Mesodermal cell (in vitro differentiated cells): ENCODE measurements at regions not wholly inside any gene's neighbourhood (a gene's known extent, or its start where the extent isn't known, plus 50 kb on each side); places are given as distances from the start of the nearest gene placed in this dataset.

ENCODE experiments used
- H3K27ac ChIP-seq: 2 replicates; pipeline ENCODE4 v1.7.0; 2013; ENCODE audit warnings: mild to moderate bottlenecking, low read depth, low read length, moderate library complexity; ENCODE audit not compliant: severe bottlenecking
- H3K36me3 ChIP-seq: 2 replicates; pipeline ENCODE4 v1.7.1; 2013; ENCODE audit warnings: mild to moderate bottlenecking, low read length, moderate library complexity; ENCODE audit not compliant: control insufficient read depth, insufficient read depth
- H3K4me1 ChIP-seq: one replicate; pipeline ENCODE4 v1.7.1; 2013; ENCODE audit warnings: mild to moderate bottlenecking, low read length; ENCODE audit not compliant: insufficient read depth, control insufficient read depth, poor library complexity, severe bottlenecking
- H3K4me3 ChIP-seq: 2 replicates; pipeline ENCODE4 v1.7.0; 2013; ENCODE audit warnings: low read length, control low read depth, mild to moderate bottlenecking; ENCODE audit not compliant: insufficient read depth, poor library complexity, severe bottlenecking; ENCODE audit errors: extremely low read depth
- H3K9me3 ChIP-seq: 2 replicates; pipeline ENCODE4 v1.7.1; 2013; ENCODE audit warnings: mild to moderate bottlenecking, low read length, moderate library complexity; ENCODE audit not compliant: control insufficient read depth
- WGBS, 2 experiments: methylation state at CpG; one replicate each; pipeline ENCODE4 v1.1.5; 2013; ENCODE audit warnings: missing lambda C conversion rate in 2 of 2; ENCODE audit not compliant: insufficient coverage in 2 of 2; 5-methylcytosine and 5-hydroxymethylcytosine counted together

DNA sequence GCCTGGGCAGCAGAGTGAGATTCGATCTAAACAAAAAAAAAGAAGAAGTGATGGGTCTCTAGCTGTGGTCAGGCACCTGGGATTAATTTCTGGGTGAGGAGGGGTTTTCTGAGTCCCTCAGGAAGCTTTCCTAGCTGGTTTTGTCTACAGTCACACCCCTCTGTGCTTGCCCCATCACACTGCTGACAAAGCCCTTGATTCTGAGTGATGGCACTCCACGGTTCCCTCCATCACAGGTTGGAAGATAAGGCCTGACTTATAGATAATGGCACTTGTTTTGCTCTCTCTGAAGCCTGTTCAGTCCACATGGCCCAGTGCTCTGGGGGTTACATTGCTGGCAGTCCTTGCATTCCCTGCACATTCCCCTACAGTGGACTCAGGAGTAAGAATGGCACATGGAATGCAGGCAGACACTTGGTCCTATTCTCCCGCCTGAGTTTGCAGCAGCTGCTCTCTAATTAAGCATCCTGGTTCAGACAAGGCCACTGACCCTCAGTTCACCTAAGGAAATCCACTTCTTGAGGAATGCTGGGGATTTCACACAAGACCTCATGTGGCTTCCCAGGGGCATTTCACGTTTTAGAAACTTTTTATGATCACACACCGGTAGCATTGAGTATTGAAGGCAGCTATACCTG lies 81.0 kb upstream of the NMNAT3 start:
- 63 to 78% methylated on average over 4 to 5 of the region's 5 CpGs for WGBS, 2 experiments
- H3K4me1 ChIP-seq = peaks cover 3% of the 10 kb centered on the region
- H3K27ac ChIP-seq = peak overlapping the region; percentile 85
- no peaks in the 10 kb centered on the region for H3K9me3 ChIP-seq
- no peaks in the 10 kb centered on the region for H3K36me3 ChIP-seq
- H3K4me3 ChIP-seq = no peak overlapping the region

DNA sequence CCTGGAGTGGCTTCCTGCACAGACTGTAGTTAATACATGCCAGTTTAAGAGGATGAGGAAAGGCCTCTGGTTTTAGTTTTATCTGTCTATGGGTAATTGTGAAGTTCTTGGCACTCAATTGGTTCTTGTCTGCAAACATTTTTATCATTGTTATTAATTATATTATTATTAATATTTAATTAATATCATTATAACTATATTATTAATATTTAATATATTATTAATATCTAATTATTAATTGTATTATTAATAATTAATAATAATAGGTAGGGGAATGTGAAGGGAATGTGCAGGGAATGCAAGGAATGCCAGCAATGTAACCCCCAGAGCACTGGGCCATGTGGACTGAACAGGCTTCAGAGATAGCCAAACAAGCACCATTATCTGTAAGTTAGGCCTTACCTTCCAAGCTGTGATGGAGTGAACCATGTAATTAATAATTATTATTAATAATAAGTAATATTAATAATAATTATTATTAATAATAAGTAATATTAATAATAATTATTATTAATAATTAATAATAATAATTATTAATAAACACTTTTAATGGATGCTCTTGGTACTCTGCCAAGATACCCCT lies 79.8 kb upstream of the NMNAT3 start:
- Histone ChIP-seq H3K9me3 (no peaks in the 10 kb centered on the region), H3K36me3 (no peaks in the 10 kb centered on the region), H3K4me1 (peaks cover 3% of the 10 kb centered on the region), H3K27ac (no peak overlapping the region), H3K4me3 (no peak overlapping the region)

DNA sequence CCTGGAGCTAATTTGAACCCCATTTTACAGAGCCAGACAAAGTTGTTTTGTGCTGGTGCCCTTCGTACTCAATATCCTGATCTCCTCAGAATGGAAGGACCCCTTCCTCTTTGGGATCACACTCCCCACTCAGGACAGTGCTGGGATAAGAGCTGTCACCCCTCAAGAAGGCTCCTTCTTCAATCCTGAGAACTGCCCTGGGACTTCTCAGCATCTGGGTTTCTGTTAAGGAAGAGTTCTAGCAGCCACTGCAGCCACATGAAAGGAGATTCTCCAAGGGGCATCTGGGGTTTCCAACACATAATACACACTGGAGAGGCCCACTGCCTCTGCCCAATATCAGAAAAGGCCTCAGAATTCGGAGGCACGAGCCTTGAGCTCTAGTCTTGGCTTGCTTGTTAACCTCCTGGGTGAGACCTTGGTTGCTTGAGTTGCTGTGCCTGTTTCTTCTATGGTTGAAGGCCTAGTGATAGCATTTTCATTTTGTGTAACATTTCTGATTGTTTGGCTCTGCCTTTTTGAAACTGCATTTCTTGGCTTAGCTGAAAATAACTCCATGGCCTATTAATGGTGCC lies 78.8 kb upstream of the NMNAT3 start:
- Histone ChIP-seq H3K36me3 (no peaks in the 10 kb centered on the region), H3K4me1 (peaks cover 3% of the 10 kb centered on the region), H3K27ac (no peak overlapping the region), H3K4me3 (no peak overlapping the region), H3K9me3 (no peaks in the 10 kb centered on the region)
- WGBS, 2 experiments = 94 to 100% methylated on average over 2 to 3 of the region's 3 CpGs

DNA sequence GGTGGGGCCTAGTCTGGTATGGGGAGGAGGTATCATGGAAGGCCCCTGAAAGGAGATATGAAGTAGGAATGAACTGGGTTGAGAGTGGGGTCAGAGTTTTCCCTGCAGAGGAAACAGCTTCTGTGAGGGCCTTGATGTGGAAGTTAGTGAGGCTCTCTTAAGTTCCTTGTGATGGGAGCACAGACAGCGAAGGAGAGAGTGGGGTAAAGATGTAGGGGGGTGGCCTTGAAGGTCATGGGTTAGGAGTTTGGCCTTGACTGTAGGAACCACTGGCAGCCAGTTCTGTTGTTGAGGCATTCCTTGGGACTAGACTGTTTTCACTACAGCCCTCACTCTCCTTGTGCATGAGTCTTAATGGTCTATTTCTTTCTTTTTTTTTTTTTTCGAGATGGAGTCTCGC lies 77.8 kb upstream of the NMNAT3 start:
- Histone ChIP-seq H3K9me3 (peaks cover 3% of the 10 kb centered on the region), H3K4me3 (no peak overlapping the region), H3K36me3 (no peaks in the 10 kb centered on the region), H3K27ac (no peak overlapping the region), H3K4me1 (peaks cover 3% of the 10 kb centered on the region)
- WGBS, 2 experiments = 100% methylated on average over 1 of the region's 3 CpGs

DNA sequence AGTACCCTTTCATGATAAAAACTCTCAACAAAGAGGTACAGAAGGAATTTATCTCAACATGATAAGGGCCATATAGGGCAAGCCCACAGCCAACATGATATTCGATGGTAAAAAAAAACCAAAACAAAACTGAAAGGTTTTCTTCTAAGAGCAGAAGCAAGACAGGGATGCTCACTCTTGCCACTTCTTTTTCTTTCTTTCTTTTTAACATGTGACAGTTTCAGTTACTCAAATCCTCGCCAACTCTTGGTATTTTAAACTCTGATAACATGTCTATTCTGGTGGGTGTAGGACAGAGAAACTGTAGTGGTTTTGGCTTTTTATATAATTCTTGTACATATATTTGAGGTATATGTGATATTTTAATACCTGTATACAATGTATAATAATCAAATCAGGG lies 74.0 kb upstream of the NMNAT3 start:
- Histone ChIP-seq H3K36me3 (no peaks in the 10 kb centered on the region), H3K4me1 (peaks cover under 1% of the 10 kb centered on the region)
- WGBS, 2 experiments = 60 to 100% methylated on average over 1 of the region's 2 CpGs

DNA sequence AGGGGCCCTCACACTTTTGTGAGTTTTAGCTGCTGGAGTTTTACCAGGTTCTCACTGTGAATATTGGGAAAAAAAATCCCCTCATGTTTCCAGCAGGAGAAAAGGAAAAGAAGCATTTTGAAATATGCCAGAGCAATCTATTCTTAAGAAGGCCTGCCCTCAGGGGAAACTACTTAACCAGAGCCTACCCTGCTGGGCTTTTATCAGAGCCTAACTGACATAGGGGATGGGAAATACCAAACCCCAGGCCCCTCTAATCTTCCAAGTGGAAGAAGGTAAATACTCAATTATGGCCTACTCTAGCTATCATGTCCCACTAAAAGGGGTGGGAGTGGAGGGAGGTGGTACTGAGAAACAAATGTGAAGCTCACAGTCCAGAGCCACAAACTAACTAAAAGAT lies 68.7 kb upstream of the NMNAT3 start:
- peaks cover 10% of the 10 kb centered on the region for H3K4me1 ChIP-seq
- H3K36me3 ChIP-seq = no peaks in the 10 kb centered on the region
- peaks cover 7% of the 10 kb centered on the region for H3K9me3 ChIP-seq
- no peak overlapping the region for H3K4me3 ChIP-seq
- peak overlapping the region; percentile 20 for H3K27ac ChIP-seq

More for the DNA sequence above, 74.0 kb upstream of the NMNAT3 start:
- peaks cover 7% of the 10 kb centered on the region for H3K9me3 ChIP-seq
- no peak overlapping the region for H3K4me3 ChIP-seq
- no peak overlapping the region for H3K27ac ChIP-seq

DNA sequence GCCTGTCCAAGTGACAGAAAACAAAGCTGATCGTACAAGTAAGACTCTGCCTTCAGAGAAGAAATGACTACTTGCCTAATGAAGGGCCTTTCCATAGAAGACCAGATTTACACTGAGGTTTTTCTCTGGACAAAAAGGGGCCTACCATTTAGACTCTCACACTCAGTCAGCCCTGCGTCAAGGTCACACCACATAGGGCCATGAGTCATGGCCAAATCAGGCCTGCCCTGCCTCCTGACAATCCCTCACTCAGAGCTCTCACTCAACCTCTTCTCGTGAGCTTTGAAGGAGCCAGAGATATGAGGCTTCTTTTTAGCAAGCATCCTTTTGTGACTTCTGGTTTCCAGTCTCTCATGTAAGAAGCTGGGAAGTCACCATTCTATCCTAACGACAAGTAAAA lies 68.1 kb upstream of the NMNAT3 start:
- Histone ChIP-seq H3K27ac (peak overlapping the region; percentile 38), H3K4me3 (no peak overlapping the region), H3K9me3 (peaks cover 7% of the 10 kb centered on the region), H3K4me1 (peaks cover 10% of the 10 kb centered on the region), H3K36me3 (no peaks in the 10 kb centered on the region)
- 36 to 95% methylated on average over 2 to 3 of the region's 4 CpGs for WGBS, 2 experiments

DNA sequence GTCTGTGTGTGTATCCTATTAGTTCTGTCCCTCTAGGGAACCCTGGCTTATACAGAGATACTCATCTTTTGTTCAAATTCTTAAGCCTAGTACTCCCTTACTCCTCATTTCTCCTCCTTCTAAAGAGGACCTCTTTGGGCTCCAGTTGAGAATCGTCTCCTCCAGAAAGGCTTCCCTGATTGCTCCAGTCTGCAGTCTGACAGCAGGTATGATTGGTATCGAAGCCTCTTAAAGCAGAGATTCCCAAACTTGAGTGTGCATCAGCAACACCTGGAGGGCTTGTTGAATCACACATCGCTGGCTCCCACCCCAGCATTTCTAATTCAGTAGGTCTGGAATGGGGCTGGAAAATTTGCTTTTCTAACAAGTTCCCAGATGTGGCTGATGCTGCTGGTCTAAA lies 60.9 kb upstream of the NMNAT3 start:
- Histone ChIP-seq H3K9me3 (no peaks in the 10 kb centered on the region), H3K4me1 (no peaks in the 10 kb centered on the region), H3K27ac (no peak overlapping the region), H3K36me3 (no peaks in the 10 kb centered on the region), H3K4me3 (no peak overlapping the region)
- 85 to 94% methylated on average over 2 to 3 of the region's 3 CpGs for WGBS, 2 experiments

DNA sequence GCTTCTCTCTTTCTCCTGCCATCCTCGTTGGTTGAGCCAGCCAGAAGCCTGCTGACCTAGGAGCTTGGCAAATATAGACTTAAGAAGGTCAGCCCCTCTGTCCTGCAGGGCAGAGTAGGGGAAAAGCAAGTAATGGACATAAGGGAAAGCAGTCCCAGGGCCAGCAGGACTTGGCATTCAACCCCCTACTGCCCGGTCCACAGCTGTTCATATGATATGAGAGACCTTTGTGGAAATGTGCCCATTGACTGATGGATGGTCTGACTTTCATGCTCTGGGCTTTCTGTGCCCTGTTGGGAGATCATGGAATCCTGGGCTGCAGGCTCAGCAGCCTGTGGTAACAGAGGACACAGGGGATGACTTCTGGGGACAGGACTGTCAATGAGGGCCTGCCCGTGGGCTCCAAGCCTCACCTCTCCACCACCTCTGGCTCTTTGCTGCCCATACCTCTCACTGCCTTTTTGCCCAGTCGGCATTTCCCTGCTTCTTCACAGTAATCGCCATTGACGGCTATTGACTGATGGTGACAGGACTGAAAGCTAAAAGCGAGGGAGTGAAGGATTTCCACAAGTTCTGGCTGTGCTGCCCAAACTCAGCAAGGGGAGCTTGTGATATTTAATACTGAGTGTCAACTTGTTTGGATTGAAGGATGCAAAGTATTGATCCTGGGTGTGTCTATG lies 60.0 kb upstream of the NMNAT3 start:
- no peak overlapping the region for H3K4me3 ChIP-seq
- H3K4me1 ChIP-seq = no peaks in the 10 kb centered on the region
- no peaks in the 10 kb centered on the region for H3K9me3 ChIP-seq
- WGBS, 2 experiments = 88% methylated on average over 3 to 6 of the region's 7 CpGs
- no peaks in the 10 kb centered on the region for H3K36me3 ChIP-seq
- no peak overlapping the region for H3K27ac ChIP-seq

DNA sequence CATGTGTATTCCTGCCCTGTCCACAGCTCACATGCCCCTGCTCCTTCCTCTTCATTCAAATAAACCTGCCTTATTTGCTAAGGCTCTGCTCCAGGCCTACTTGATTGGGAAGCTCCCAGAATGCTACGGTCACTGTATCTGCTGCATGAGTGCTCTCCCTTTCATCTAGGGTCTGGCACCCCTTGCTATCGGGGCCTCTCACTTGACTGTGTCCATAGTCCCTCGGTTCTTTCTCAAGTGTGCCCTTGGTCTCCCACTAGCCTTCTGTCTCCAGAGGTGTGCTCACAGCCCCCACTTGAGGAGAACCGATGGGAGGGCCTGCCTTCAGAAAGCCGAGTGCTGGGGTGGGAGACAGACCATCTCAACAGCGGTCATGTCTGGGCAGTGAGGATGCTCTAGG lies 57.4 kb upstream of the NMNAT3 start:
- Histone ChIP-seq H3K36me3 (no peaks in the 10 kb centered on the region), H3K9me3 (no peaks in the 10 kb centered on the region), H3K27ac (no peak overlapping the region), H3K4me3 (no peak overlapping the region), H3K4me1 (no peaks in the 10 kb centered on the region)
- 67 to 76% methylated on average over 4 to 6 of the region's 6 CpGs for WGBS, 2 experiments

DNA sequence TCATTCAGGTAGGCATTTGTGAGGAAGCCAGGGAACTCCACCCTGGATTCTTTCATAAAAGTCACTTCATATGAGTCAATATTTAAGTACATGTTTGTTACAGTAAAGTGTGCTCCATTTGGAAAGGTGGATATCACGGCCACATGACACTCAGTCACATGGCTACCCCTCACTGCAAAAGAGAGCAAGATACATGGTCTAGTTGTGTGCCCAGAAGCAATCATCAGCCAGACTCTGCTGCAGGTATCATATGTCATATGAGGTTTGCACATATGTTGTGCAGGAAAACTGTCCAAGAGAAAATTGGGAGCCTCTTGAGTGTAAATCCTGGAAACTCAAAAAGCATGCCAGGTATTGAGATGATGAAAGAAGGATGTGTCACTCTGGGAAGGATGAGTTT lies 55.0 kb upstream of the NMNAT3 start:
- H3K9me3 ChIP-seq = no peaks in the 10 kb centered on the region
- H3K4me1 ChIP-seq = no peaks in the 10 kb centered on the region
- H3K36me3 ChIP-seq = no peaks in the 10 kb centered on the region
- no peak overlapping the region for H3K27ac ChIP-seq
- 91 to 100% methylated on average over 1 of the region's 1 CpG for WGBS, 2 experiments
- no peak overlapping the region for H3K4me3 ChIP-seq
